HG03066 (cell line): ENCODE measurements at regions not wholly inside any gene's neighbourhood (a gene's known extent, or its start where the extent isn't known, plus 50 kb on each side); places are given as distances from the start of the nearest gene placed in this dataset.
"Not testable (repeated sequence)": the region's sequence is repeated elsewhere in the genome, so short reads cannot be mapped to it uniquely, and the experiment has no call there.

Source experiments
- ATAC-seq: cut with Tn5 transposase; IDR thresholded peaks from one replicate; pipeline ENCODE4 v1.9.1; 2021; ENCODE audit warnings: low read depth; ENCODE audit not compliant: unreplicated experiment

- not testable (repeated sequence) for ATAC-seq
These were observed 64.4 kb downstream of the KLRB1 start for GRCh38 chr12:9543341-9543740.

GRCh38 chr12:9542827-9543226 lies 64.9 kb downstream of the KLRB1 start:
- ATAC-seq: not testable (repeated sequence)

DNA sequence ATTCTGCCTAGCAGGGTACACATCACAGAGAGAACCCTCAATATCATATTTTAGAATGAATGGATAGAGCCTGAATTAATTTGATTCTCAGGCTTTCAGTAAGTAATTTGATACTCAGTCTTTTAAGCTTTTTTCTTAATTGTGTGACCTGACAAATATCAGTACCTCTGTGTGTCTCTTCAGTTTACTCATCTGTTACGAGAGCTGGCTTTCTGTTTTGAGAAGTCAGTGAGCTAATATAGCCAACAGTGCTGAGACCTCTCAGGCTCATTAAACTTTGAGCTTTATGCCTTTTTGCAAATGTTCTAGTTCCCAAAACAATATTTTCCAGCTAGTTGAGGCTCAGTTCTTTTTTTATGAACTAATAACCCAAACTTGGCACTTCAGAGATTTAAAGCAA lies 91.8 kb downstream of the KLRB1 start:
- not testable (repeated sequence) for ATAC-seq

DNA sequence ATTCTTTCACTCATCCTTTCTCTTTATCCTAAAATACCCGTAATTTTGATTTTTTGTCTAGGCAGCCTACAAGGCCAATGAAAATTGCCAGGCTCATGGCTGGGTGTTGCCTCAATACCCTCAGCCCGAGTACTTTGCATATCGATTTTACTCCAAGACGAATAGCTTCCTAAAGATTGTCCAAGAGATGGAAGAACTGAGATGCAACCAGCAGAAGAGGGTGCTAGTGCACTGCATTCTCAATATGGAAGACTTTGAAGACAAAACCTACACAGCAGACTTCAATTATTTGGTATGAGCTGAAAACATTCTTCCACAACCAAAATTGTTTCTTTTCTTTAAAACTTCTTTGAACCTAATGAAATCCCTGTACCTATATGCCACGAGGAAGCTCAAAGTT lies 95.0 kb downstream of the KLRB1 start:
- not testable (repeated sequence) for ATAC-seq

- not testable (repeated sequence) for ATAC-seq
These were observed 97.2 kb downstream of the KLRB1 start for GRCh38 chr12:9510392-9511011.

DNA sequence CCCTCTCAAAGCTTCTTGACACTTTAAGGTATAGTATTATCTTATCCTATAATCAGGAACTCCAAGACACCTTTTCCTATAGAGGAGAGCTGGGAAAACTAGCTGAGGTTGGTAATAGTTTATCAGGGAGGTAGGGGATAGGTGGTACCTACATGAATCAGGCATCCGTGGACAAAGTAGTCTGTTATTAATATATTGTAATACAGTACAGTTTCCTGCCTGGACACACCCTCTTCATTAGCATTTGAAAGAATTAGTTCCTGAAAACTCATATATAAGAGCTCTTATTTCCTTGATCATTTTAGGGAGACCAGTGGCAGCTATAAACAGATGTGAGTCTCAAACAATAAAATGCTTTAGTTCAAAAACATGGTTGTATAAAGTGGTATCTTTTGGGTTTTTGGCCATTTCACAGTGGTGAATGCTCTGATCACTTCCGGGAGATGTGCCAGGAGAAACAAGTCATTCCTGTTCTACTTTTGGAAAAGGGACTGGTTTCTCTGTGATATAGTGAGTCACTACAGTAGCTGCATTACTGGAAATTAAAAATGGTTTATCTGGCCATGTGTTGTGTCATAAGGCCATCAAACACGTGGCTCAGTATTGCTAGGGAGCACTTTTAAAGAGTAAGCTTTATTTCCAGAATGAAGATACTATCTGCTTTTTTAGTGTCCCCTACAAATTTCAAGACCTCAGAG lies 98.1 kb downstream of the KLRB1 start:
- no peak for ATAC-seq

GRCh38 chr12:9506746-9507145 lies 101.0 kb downstream of the KLRB1 start:
- no peak for ATAC-seq

DNA sequence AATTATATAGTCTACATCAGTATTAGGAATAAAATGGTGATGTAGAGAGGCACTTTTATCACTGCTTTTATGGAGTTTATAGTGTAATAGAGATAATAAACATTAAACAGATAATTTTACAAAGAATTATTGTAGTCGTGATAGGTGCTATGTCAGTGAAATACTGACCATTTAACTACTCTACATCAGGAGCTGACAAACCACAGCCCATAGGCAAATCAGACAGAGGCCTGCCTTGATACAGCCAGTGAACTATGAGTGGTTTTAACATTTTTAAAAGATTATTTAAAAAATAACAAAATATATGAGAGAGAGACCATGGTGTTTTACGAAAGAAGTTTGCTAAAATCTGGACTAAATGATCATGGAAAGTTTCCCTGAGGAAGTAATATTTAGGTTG lies 104.3 kb downstream of the KLRB1 start:
- ATAC-seq: not testable (repeated sequence)

GRCh38 chr12:9502845-9503244 lies 104.9 kb downstream of the KLRB1 start:
- not testable (repeated sequence) for ATAC-seq

GRCh38 chr12:9493325-9493724 lies 114.4 kb downstream of the KLRB1 start:
- ATAC-seq: not testable (repeated sequence)

- ATAC-seq: not testable (repeated sequence)
These were observed 126.4 kb downstream of the KLRB1 start for GRCh38 chr12:9481289-9481688.

DNA sequence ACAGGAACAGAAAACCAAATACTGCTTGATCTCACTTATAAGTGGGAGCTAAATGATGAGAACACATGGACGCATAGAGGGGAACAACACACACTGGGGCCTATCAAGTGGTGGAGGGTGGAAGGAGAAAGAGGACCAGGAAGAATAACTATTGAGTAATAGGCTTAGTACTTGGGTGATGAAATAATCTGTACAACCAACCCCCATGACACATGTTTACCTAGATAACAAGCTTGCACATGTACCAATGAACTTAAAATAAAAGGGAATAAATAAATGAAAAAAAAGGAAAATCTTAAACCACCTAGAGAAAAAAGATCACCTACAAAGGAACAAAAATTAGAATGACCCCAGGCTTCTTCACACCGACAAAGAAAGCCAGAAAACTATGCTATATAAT lies 133.5 kb downstream of the KLRB1 start:
- not testable (repeated sequence) for ATAC-seq

DNA sequence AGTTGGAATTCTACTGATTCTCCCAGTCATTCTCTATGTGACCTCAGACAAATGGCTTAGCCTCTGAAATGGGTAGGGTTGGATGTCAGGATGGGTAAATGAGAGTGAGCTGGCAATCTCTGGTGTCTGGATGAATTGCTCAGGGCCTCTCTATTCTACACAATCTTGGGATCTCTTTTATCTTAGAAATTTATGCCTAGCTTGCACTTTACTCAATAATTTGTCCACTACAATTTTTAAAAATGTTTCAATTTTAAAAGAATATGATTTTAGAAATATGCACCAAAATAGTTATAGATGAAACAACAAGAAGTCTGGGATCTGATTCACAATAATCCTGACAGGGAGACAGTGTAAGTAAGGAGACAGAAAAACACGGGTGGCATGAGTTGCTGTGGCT lies 134.1 kb downstream of the KLRB1 start:
- not testable (repeated sequence) for ATAC-seq

- not testable (repeated sequence) for ATAC-seq
These were observed 136.2 kb downstream of the KLRB1 start for GRCh38 chr12:9471501-9471900.

GRCh38 chr12:9470367-9470766 lies 137.3 kb downstream of the KLRB1 start:
- ATAC-seq: not testable (repeated sequence)

GRCh38 chr12:9469956-9470355 lies 137.8 kb downstream of the KLRB1 start:
- not testable (repeated sequence) for ATAC-seq

- ATAC-seq: not testable (repeated sequence)
These were observed 138.3 kb downstream of the KLRB1 start for GRCh38 chr12:9469463-9469862.

DNA sequence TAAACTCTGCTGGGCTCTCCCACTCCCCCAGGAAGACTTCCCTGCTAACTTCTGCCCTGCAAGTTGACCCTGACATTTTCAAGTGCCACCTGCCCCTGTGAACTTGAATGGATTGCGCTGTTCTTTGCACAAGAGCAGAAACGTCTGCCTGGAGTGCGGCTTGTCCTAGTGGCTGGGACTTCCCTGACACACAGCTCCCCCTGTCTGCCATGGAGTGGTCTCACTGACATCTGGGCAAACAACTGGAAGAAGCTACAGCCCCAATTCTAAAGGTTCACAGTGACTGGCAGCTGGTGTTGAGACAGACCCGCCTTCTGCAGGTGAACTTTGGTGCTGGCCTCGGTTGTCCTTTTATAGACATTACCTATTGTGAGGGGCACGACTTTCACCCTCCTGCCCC lies 138.7 kb downstream of the KLRB1 start:
- ATAC-seq: not testable (repeated sequence)

- not testable (repeated sequence) for ATAC-seq
These were observed 139.6 kb downstream of the KLRB1 start for GRCh38 chr12:9468144-9468543.

GRCh38 chr12:9464408-9464807 lies 143.3 kb downstream of the KLRB1 start:
- no peak for ATAC-seq

- ATAC-seq: not testable (repeated sequence)
These were observed 152.2 kb downstream of the KLRB1 start for GRCh38 chr12:9455516-9455915.

GRCh38 chr12:9454021-9454420 lies 153.7 kb downstream of the KLRB1 start:
- ATAC-seq: not testable (repeated sequence)
